ENCODE measurements at regions not wholly inside any gene's neighbourhood (a gene's known extent, or its start where the extent isn't known, plus 50 kb on each side); places are given as distances from the start of the nearest gene placed in this dataset.
A peak's percentile ranks its signal among the peaks of the same experiment; 100 is the strongest.

- no peaks in the 10 kb centered on the region for H3K36me3 ChIP-seq (ENCODE audit: control insufficient read depth, insufficient read depth, low read length)
Observed at GRCh38 chr7:86950944-86951343, 108.5 kb downstream of the ELAPOR2 start.

GRCh38 chr7:86950360-86950759, 109.1 kb downstream of the ELAPOR2 start:
- Histone ChIP-seq H3K4me1 (ENCODE audit: control insufficient read depth, insufficient read depth, low read length, poor library complexity, severe bottlenecking) (no peaks in the 10 kb centered on the region), H3K9me3 (ENCODE audit: control insufficient read depth, low read length) (no peaks in the 10 kb centered on the region), H3K27me3 (replicated peaks; ENCODE audit: control insufficient read depth, insufficient read depth, low read length, poor library complexity, severe bottlenecking) (no peaks in the 10 kb centered on the region), H3K27ac (ENCODE audit: insufficient read depth, low read length, poor library complexity, severe bottlenecking) (no peak overlapping the region), H3K4me3 (ENCODE audit: insufficient read depth, low read depth, low read length, poor library complexity, severe bottlenecking) (no peak overlapping the region), H3K36me3 (ENCODE audit: control insufficient read depth, insufficient read depth, low read length) (no peaks in the 10 kb centered on the region)
- DNase-seq = no peak

More at GRCh38 chr7:86950944-86951343, 108.5 kb downstream of the ELAPOR2 start:
- DNase-seq = no peak
- H3K4me1 ChIP-seq (ENCODE audit: control insufficient read depth, insufficient read depth, low read length, poor library complexity, severe bottlenecking) = no peaks in the 10 kb centered on the region
- no peak overlapping the region for H3K27ac ChIP-seq (ENCODE audit: insufficient read depth, low read length, poor library complexity, severe bottlenecking)
- H3K4me3 ChIP-seq (ENCODE audit: insufficient read depth, low read depth, low read length, poor library complexity, severe bottlenecking) = no peak overlapping the region
- H3K27me3 ChIP-seq (replicated peaks; ENCODE audit: control insufficient read depth, insufficient read depth, low read length, poor library complexity, severe bottlenecking) = no peaks in the 10 kb centered on the region
- H3K9me3 ChIP-seq (ENCODE audit: control insufficient read depth, low read length) = no peaks in the 10 kb centered on the region

GRCh38 chr7:86949779-86950260, 109.6 kb downstream of the ELAPOR2 start:
- Histone ChIP-seq H3K36me3 (ENCODE audit: control insufficient read depth, insufficient read depth, low read length) (no peaks in the 10 kb centered on the region), H3K9me3 (ENCODE audit: control insufficient read depth, low read length) (no peaks in the 10 kb centered on the region), H3K4me3 (ENCODE audit: insufficient read depth, low read depth, low read length, poor library complexity, severe bottlenecking) (no peak overlapping the region), H3K27me3 (replicated peaks; ENCODE audit: control insufficient read depth, insufficient read depth, low read length, poor library complexity, severe bottlenecking) (no peaks in the 10 kb centered on the region), H3K27ac (ENCODE audit: insufficient read depth, low read length, poor library complexity, severe bottlenecking) (no peak overlapping the region), H3K4me1 (ENCODE audit: control insufficient read depth, insufficient read depth, low read length, poor library complexity, severe bottlenecking) (no peaks in the 10 kb centered on the region)
- no peak for DNase-seq

GRCh38 chr7:86949052-86949778, 110.2 kb downstream of the ELAPOR2 start:
- no peak for DNase-seq
- Histone ChIP-seq H3K27me3 (replicated peaks; ENCODE audit: control insufficient read depth, insufficient read depth, low read length, poor library complexity, severe bottlenecking) (no peaks in the 10 kb centered on the region), H3K4me3 (ENCODE audit: insufficient read depth, low read depth, low read length, poor library complexity, severe bottlenecking) (no peak overlapping the region), H3K36me3 (ENCODE audit: control insufficient read depth, insufficient read depth, low read length) (no peaks in the 10 kb centered on the region), H3K4me1 (ENCODE audit: control insufficient read depth, insufficient read depth, low read length, poor library complexity, severe bottlenecking) (no peaks in the 10 kb centered on the region), H3K9me3 (ENCODE audit: control insufficient read depth, low read length) (no peaks in the 10 kb centered on the region), H3K27ac (ENCODE audit: insufficient read depth, low read length, poor library complexity, severe bottlenecking) (no peak overlapping the region)

GRCh38 chr7:86947929-86948328, 111.5 kb downstream of the ELAPOR2 start:
- no peak for DNase-seq
- Histone ChIP-seq H3K4me1 (ENCODE audit: control insufficient read depth, insufficient read depth, low read length, poor library complexity, severe bottlenecking) (no peaks in the 10 kb centered on the region), H3K27me3 (replicated peaks; ENCODE audit: control insufficient read depth, insufficient read depth, low read length, poor library complexity, severe bottlenecking) (no peaks in the 10 kb centered on the region), H3K27ac (ENCODE audit: insufficient read depth, low read length, poor library complexity, severe bottlenecking) (no peak overlapping the region), H3K9me3 (ENCODE audit: control insufficient read depth, low read length) (no peaks in the 10 kb centered on the region), H3K36me3 (ENCODE audit: control insufficient read depth, insufficient read depth, low read length) (no peaks in the 10 kb centered on the region), H3K4me3 (ENCODE audit: insufficient read depth, low read depth, low read length, poor library complexity, severe bottlenecking) (no peak overlapping the region)

GRCh38 chr7:86943447-86943846, 116.0 kb downstream of the ELAPOR2 start:
- Histone ChIP-seq H3K27me3 (replicated peaks; ENCODE audit: control insufficient read depth, insufficient read depth, low read length, poor library complexity, severe bottlenecking) (no peaks in the 10 kb centered on the region), H3K4me3 (ENCODE audit: insufficient read depth, low read depth, low read length, poor library complexity, severe bottlenecking) (no peak overlapping the region), H3K27ac (ENCODE audit: insufficient read depth, low read length, poor library complexity, severe bottlenecking) (no peak overlapping the region), H3K9me3 (ENCODE audit: control insufficient read depth, low read length) (no peaks in the 10 kb centered on the region), H3K4me1 (ENCODE audit: control insufficient read depth, insufficient read depth, low read length, poor library complexity, severe bottlenecking) (no peaks in the 10 kb centered on the region), H3K36me3 (ENCODE audit: control insufficient read depth, insufficient read depth, low read length) (no peaks in the 10 kb centered on the region)
- no peak for DNase-seq

GRCh38 chr7:86942995-86943394, 116.5 kb downstream of the ELAPOR2 start:
- no peak overlapping the region for H3K27ac ChIP-seq (ENCODE audit: insufficient read depth, low read length, poor library complexity, severe bottlenecking)
- H3K4me3 ChIP-seq (ENCODE audit: insufficient read depth, low read depth, low read length, poor library complexity, severe bottlenecking) = no peak overlapping the region
- DNase-seq = no peak
- no peaks in the 10 kb centered on the region for H3K4me1 ChIP-seq (ENCODE audit: control insufficient read depth, insufficient read depth, low read length, poor library complexity, severe bottlenecking)
- H3K9me3 ChIP-seq (ENCODE audit: control insufficient read depth, low read length) = no peaks in the 10 kb centered on the region
- H3K27me3 ChIP-seq (replicated peaks; ENCODE audit: control insufficient read depth, insufficient read depth, low read length, poor library complexity, severe bottlenecking) = no peaks in the 10 kb centered on the region
- no peaks in the 10 kb centered on the region for H3K36me3 ChIP-seq (ENCODE audit: control insufficient read depth, insufficient read depth, low read length)

- H3K4me3 ChIP-seq (ENCODE audit: insufficient read depth, low read depth, low read length, poor library complexity, severe bottlenecking) = no peak overlapping the region
- no peaks in the 10 kb centered on the region for H3K27me3 ChIP-seq (replicated peaks; ENCODE audit: control insufficient read depth, insufficient read depth, low read length, poor library complexity, severe bottlenecking)
- H3K9me3 ChIP-seq (ENCODE audit: control insufficient read depth, low read length) = no peaks in the 10 kb centered on the region
- no peak for DNase-seq
- H3K36me3 ChIP-seq (ENCODE audit: control insufficient read depth, insufficient read depth, low read length) = no peaks in the 10 kb centered on the region
- no peak overlapping the region for H3K27ac ChIP-seq (ENCODE audit: insufficient read depth, low read length, poor library complexity, severe bottlenecking)
- no peaks in the 10 kb centered on the region for H3K4me1 ChIP-seq (ENCODE audit: control insufficient read depth, insufficient read depth, low read length, poor library complexity, severe bottlenecking)
Observed at GRCh38 chr7:86942081-86942480, 117.4 kb downstream of the ELAPOR2 start.

- Histone ChIP-seq H3K4me1 (ENCODE audit: control insufficient read depth, insufficient read depth, low read length, poor library complexity, severe bottlenecking) (no peaks in the 10 kb centered on the region), H3K36me3 (ENCODE audit: control insufficient read depth, insufficient read depth, low read length) (no peaks in the 10 kb centered on the region), H3K4me3 (ENCODE audit: insufficient read depth, low read depth, low read length, poor library complexity, severe bottlenecking) (no peak overlapping the region), H3K9me3 (ENCODE audit: control insufficient read depth, low read length) (no peaks in the 10 kb centered on the region), H3K27ac (ENCODE audit: insufficient read depth, low read length, poor library complexity, severe bottlenecking) (no peak overlapping the region), H3K27me3 (replicated peaks; ENCODE audit: control insufficient read depth, insufficient read depth, low read length, poor library complexity, severe bottlenecking) (no peaks in the 10 kb centered on the region)
- DNase-seq = peak in 1 of 3 donors; percentile 17
Observed at GRCh38 chr7:86939197-86939814, 120.1 kb downstream of the ELAPOR2 start.

- Histone ChIP-seq H3K4me1 (ENCODE audit: control insufficient read depth, insufficient read depth, low read length, poor library complexity, severe bottlenecking) (no peaks in the 10 kb centered on the region), H3K36me3 (ENCODE audit: control insufficient read depth, insufficient read depth, low read length) (no peaks in the 10 kb centered on the region), H3K4me3 (ENCODE audit: insufficient read depth, low read depth, low read length, poor library complexity, severe bottlenecking) (no peak overlapping the region)
Observed at GRCh38 chr7:86937363-86937878, 122.0 kb downstream of the ELAPOR2 start.

More at GRCh38 chr7:86937363-86937878, 122.0 kb downstream of the ELAPOR2 start:
- Histone ChIP-seq H3K9me3 (ENCODE audit: control insufficient read depth, low read length) (no peaks in the 10 kb centered on the region), H3K27me3 (replicated peaks; ENCODE audit: control insufficient read depth, insufficient read depth, low read length, poor library complexity, severe bottlenecking) (no peaks in the 10 kb centered on the region), H3K27ac (ENCODE audit: insufficient read depth, low read length, poor library complexity, severe bottlenecking) (no peak overlapping the region)
- DNase-seq = no peak

Measured in effector memory CD4-positive, alpha-beta T cell (primary cell).